ENCODE measurements at regions not wholly inside any gene's neighbourhood (a gene's known extent, or its start where the extent isn't known, plus 50 kb on each side); places are given as distances from the start of the nearest gene placed in this dataset.

DNA sequence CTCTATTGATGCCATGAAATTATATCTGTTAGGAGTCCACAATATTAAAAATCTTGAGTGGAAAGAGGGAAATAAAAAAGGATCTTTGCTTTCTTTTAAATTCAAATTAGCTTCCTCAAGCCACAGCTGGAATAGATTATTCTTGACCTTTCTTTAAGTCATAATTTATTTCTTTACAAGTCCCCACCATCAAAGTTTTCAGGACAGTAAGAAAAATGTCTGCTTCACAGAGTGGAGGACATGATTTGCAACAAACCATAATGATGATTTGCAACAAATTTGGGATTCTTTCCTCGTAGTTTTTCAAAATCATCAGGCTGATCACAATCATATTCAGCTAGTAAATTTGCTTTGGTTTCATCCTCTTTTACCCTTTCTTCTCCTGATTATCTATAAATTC lies 301.8 kb upstream of the NRIP1 start:
- TF ChIP-seq, protein P1, sequence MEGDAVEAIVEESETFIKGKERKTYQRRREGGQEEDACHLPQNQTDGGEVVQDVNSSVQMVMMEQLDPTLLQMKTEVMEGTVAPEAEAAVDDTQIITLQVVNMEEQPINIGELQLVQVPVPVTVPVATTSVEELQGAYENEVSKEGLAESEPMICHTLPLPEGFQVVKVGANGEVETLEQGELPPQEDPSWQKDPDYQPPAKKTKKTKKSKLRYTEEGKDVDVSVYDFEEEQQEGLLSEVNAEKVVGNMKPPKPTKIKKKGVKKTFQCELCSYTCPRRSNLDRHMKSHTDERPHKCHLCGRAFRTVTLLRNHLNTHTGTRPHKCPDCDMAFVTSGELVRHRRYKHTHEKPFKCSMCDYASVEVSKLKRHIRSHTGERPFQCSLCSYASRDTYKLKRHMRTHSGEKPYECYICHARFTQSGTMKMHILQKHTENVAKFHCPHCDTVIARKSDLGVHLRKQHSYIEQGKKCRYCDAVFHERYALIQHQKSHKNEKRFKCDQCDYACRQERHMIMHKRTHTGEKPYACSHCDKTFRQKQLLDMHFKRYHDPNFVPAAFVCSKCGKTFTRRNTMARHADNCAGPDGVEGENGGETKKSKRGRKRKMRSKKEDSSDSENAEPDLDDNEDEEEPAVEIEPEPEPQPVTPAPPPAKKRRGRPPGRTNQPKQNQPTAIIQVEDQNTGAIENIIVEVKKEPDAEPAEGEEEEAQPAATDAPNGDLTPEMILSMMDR (IDR thresholded peaks at IDR 0.05; ENCODE audit: unreplicated experiment) = no peak
- CTCF ChIA-PET = no interaction called here
- Mint-ChIP-seq H3K4me3 (ENCODE audit: low read depth, unreplicated experiment) (no peak overlapping the region), H3K27me3 (ENCODE audit: unreplicated experiment) (no peaks in the 10 kb centered on the region), H3K27ac (ENCODE audit: unreplicated experiment) (peak overlapping the region; percentile 79), H3K9me3 (ENCODE audit: low read depth, unreplicated experiment) (peaks cover 9% of the 10 kb centered on the region), H3K4me1 (ENCODE audit: low read depth, unreplicated experiment) (no peaks in the 10 kb centered on the region), H3K36me3 (ENCODE audit: insufficient read depth, unreplicated experiment) (no peaks in the 10 kb centered on the region)
- intact Hi-C loops (cut with micrococcal nuclease; ENCODE audit: unreplicated experiment) = no loop called here
- BruUV-seq (replicated peaks) = no TSS peak
- DNase-seq = no peak

DNA sequence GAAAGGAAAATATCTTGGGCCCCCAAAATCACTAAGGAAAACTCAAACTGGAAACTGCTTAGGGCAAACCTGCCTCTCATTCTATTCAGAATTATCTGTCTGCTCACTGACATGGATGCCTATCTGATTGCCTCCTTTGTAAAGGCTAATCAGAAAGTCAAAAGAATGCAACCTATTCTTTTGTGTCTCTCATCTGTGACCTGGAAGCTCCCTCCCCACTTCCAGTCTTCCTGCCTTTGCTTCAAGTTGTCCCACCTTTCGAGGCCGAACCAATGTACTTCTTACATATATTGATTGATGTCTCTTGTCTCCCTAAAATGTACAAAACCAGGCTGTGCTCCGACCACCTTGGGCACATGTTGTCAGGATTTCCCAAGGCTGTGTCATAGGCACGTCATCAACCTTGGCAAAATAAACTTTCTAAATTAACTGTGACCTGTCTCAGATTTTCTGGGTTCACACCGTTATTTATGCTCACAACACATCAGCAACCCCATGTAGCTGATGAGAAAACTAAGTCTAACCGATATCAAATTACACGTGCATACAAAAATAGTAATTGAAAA lies 302.3 kb upstream of the NRIP1 start:
- no peak overlapping the region for H3K4me3 Mint-ChIP-seq (ENCODE audit: low read depth, unreplicated experiment)
- H3K36me3 Mint-ChIP-seq (ENCODE audit: insufficient read depth, unreplicated experiment) = no peaks in the 10 kb centered on the region
- peaks cover 9% of the 10 kb centered on the region for H3K9me3 Mint-ChIP-seq (ENCODE audit: low read depth, unreplicated experiment)
- no peak overlapping the region for H3K27ac Mint-ChIP-seq (ENCODE audit: unreplicated experiment)
- H3K4me1 Mint-ChIP-seq (ENCODE audit: low read depth, unreplicated experiment) = no peaks in the 10 kb centered on the region
- TF ChIP-seq, protein P1 (IDR thresholded peaks at IDR 0.05; ENCODE audit: unreplicated experiment) = no peak
- BruUV-seq (replicated peaks) = no TSS peak
- intact Hi-C loops (cut with micrococcal nuclease; ENCODE audit: unreplicated experiment) = no loop called here
- DNase-seq = no peak
- no peaks in the 10 kb centered on the region for H3K27me3 Mint-ChIP-seq (ENCODE audit: unreplicated experiment)
- CTCF ChIA-PET = interaction anchor here (0.6 kb wide), 1 partner anchor 17 kb away, joined by 3 read pairs; no protein-coding TSS in a partner anchor

DNA sequence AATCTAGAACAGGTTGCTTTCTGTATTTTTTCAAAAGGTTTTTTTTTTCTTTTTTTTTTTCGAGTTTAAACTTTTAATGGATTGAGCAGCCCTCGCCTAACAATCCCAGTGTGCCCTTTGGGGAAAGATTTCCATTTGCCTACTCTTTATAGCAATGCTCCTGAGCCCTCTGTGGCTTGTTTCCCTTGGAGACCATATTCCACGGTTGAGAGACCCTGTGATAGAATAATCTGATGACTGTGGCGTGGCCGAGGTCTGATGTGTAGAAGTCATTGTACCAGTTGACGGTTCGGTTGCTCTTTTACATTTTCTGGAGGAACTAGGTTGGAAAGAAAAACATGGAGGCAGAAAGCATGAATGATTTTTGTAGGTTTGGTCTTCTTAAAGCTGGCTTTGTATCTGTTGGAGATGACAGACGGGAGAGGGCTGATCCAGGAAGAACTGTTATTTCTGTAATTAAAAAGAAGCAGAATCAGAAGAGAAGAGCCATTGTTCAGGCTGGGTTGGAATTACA lies 305.7 kb upstream of the NRIP1 start:
- Mint-ChIP-seq H3K4me1 (ENCODE audit: low read depth, unreplicated experiment) (no peaks in the 10 kb centered on the region), H3K9me3 (ENCODE audit: low read depth, unreplicated experiment) (peaks cover 9% of the 10 kb centered on the region), H3K27ac (ENCODE audit: unreplicated experiment) (no peak overlapping the region), H3K4me3 (ENCODE audit: low read depth, unreplicated experiment) (no peak overlapping the region), H3K36me3 (ENCODE audit: insufficient read depth, unreplicated experiment) (no peaks in the 10 kb centered on the region), H3K27me3 (ENCODE audit: unreplicated experiment) (no peaks in the 10 kb centered on the region)
- TF ChIP-seq, protein P1 (IDR thresholded peaks at IDR 0.05; ENCODE audit: unreplicated experiment) = no peak
- DNase-seq = no peak
- CTCF ChIA-PET = no interaction called here
- intact Hi-C loops (cut with micrococcal nuclease; ENCODE audit: unreplicated experiment) = no loop called here
- no TSS peak for BruUV-seq (replicated peaks)

DNA sequence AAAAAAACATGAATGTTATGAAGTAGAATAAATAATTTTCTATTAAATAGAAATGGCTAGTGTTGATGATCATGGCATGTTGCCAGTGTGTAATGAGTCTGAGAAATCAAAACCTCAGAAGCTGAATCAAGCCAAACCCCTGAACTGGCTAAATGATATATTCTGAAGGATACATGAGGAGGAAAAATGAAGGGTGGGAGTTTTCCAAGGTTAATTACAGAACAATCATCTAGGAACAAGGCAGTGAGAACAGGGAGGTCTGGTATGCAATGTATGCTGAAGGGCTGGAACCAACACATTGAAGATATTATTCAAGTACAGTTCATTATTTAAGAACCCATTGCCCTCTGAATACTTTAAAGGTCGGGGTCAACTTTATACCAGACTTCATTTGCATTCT lies 309.1 kb upstream of the NRIP1 start:
- H3K4me1 Mint-ChIP-seq (ENCODE audit: low read depth, unreplicated experiment) = no peaks in the 10 kb centered on the region
- TF ChIP-seq, protein P1 (IDR thresholded peaks at IDR 0.05; ENCODE audit: unreplicated experiment) = no peak
- no peak overlapping the region for H3K27ac Mint-ChIP-seq (ENCODE audit: unreplicated experiment)
- H3K9me3 Mint-ChIP-seq (ENCODE audit: low read depth, unreplicated experiment) = no peaks in the 10 kb centered on the region
- no TSS peak for BruUV-seq (replicated peaks)
- CTCF ChIA-PET = no interaction called here
- no peak for DNase-seq
- no peaks in the 10 kb centered on the region for H3K27me3 Mint-ChIP-seq (ENCODE audit: unreplicated experiment)
- H3K4me3 Mint-ChIP-seq (ENCODE audit: low read depth, unreplicated experiment) = no peak overlapping the region
- H3K36me3 Mint-ChIP-seq (ENCODE audit: insufficient read depth, unreplicated experiment) = no peaks in the 10 kb centered on the region
- intact Hi-C loops (cut with micrococcal nuclease; ENCODE audit: unreplicated experiment) = no loop called here

All from Calu3 (cell line).